ENCODE measurements at regions not wholly inside any gene's neighbourhood (a gene's known extent, or its start where the extent isn't known, plus 50 kb on each side); places are given as distances from the start of the nearest gene placed in this dataset.
A peak's percentile ranks its signal among the peaks of the same experiment; 100 is the strongest.

DNA sequence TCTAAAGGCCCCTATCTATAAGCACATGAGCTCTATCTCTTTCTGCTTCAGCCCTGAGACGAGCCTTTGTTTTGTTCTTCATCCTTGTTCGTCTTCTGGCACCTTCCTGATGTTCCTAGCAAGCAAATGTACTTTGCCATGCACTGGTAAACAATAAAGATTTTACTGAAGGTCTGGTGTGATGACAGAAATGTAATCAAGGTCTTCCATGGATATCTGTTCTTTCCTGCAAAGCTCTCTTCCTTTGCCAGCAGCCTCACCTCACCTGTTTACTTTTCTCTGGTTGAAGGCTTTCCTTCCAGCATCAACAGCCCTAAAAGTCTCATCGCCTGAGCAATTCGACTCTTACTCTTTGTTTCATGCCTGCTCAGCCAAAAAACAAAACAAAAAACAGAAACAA, 330.3 kb downstream of the PCNX1 start:
- Histone ChIP-seq H2AFZ (ENCODE audit: low read length) (no peak overlapping the region), H3K9me2 (ENCODE audit: insufficient read depth, low read length) (no peaks in the 10 kb centered on the region), H3K27ac (ENCODE audit: low read depth, low read length, poor library complexity, severe bottlenecking) (no peak overlapping the region), H3K36me3 (ENCODE audit: insufficient read depth, low read length) (no peaks in the 10 kb centered on the region), H3K9me3 (ENCODE audit: low read length) (no peaks in the 10 kb centered on the region), H3K79me2 (ENCODE audit: insufficient read depth, low read depth, low read length) (no peaks in the 10 kb centered on the region), H3K4me2 (ENCODE audit: low read length) (no peak overlapping the region), H3K4me3 (ENCODE audit: low read depth, low read length, poor library complexity, severe bottlenecking) (no peak overlapping the region), H4K20me1 (ENCODE audit: insufficient read depth, low read length) (no peaks in the 10 kb centered on the region), H3K4me1 (ENCODE audit: insufficient read depth, low read length, poor library complexity, severe bottlenecking) (no peaks in the 10 kb centered on the region)
- POLR2A ChIA-PET, result interaction anchor here (0.6 kb wide), 1 partner anchor 28 kb away, joined by 4 read pairs; no protein-coding TSS in a partner anchor
- intact Hi-C loops (cut with micrococcal nuclease; ENCODE audit: unreplicated experiment), result no loop called here
- no peak for DNase-seq (ENCODE audit: low spot score)
- TF ChIP-seq, protein P1, sequence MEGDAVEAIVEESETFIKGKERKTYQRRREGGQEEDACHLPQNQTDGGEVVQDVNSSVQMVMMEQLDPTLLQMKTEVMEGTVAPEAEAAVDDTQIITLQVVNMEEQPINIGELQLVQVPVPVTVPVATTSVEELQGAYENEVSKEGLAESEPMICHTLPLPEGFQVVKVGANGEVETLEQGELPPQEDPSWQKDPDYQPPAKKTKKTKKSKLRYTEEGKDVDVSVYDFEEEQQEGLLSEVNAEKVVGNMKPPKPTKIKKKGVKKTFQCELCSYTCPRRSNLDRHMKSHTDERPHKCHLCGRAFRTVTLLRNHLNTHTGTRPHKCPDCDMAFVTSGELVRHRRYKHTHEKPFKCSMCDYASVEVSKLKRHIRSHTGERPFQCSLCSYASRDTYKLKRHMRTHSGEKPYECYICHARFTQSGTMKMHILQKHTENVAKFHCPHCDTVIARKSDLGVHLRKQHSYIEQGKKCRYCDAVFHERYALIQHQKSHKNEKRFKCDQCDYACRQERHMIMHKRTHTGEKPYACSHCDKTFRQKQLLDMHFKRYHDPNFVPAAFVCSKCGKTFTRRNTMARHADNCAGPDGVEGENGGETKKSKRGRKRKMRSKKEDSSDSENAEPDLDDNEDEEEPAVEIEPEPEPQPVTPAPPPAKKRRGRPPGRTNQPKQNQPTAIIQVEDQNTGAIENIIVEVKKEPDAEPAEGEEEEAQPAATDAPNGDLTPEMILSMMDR (conservative IDR thresholded peaks at IDR 0.05; ENCODE audit: low read length), result no peak
- no peak for TF ChIP-seq EZH2phosphoT487 (IDR thresholded peaks at IDR 0.05; ENCODE audit: borderline replicate concordance, low read depth, low read length)
- CTCF ChIA-PET (ENCODE audit: unreplicated experiment), result no interaction called here
- BruUV-seq (replicated peaks), result no TSS peak

DNA sequence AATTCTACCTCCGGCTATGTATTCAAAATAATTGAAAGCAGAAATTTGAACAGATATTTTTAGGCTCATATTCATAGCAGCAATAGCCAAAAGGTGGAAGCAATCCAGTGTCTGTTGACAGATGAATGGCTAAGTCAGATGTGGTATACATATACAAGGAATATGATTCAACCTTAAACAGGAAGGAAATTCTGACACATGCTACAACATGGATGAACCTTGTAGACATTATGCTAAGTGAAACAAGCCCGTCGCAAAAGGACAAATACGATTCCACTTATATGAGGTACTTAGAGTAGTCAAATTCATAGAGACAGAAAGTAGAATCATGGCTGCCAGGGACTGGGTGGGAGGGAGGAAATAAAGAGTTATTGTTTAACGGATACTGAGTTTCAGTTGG, 331.6 kb downstream of the PCNX1 start:
- no peaks in the 10 kb centered on the region for H3K4me1 ChIP-seq (ENCODE audit: insufficient read depth, low read length, poor library complexity, severe bottlenecking)
- intact Hi-C loops (cut with micrococcal nuclease; ENCODE audit: unreplicated experiment), result no loop called here
- no TSS peak for BruUV-seq (replicated peaks)
- H3K9me3 ChIP-seq (ENCODE audit: low read length), result no peaks in the 10 kb centered on the region
- H3K9me2 ChIP-seq (ENCODE audit: insufficient read depth, low read length), result no peaks in the 10 kb centered on the region
- DNase-seq (ENCODE audit: low spot score), result no peak
- H3K79me2 ChIP-seq (ENCODE audit: insufficient read depth, low read depth, low read length), result no peaks in the 10 kb centered on the region
- H4K20me1 ChIP-seq (ENCODE audit: insufficient read depth, low read length), result no peaks in the 10 kb centered on the region
- H3K4me2 ChIP-seq (ENCODE audit: low read length), result no peak overlapping the region
- ChIA-PET CTCF (ENCODE audit: unreplicated experiment) (no interaction called here), POLR2A (no interaction called here)
- H2AFZ ChIP-seq (ENCODE audit: low read length), result no peak overlapping the region
- H3K27ac ChIP-seq (ENCODE audit: low read depth, low read length, poor library complexity, severe bottlenecking), result no peak overlapping the region
- no peak overlapping the region for H3K4me3 ChIP-seq (ENCODE audit: low read depth, low read length, poor library complexity, severe bottlenecking)
- H3K36me3 ChIP-seq (ENCODE audit: insufficient read depth, low read length), result no peaks in the 10 kb centered on the region
- no peak for TF ChIP-seq EZH2phosphoT487 (IDR thresholded peaks at IDR 0.05; ENCODE audit: borderline replicate concordance, low read depth, low read length)
- TF ChIP-seq, protein P1 (conservative IDR thresholded peaks at IDR 0.05; ENCODE audit: low read length), result no peak

DNA sequence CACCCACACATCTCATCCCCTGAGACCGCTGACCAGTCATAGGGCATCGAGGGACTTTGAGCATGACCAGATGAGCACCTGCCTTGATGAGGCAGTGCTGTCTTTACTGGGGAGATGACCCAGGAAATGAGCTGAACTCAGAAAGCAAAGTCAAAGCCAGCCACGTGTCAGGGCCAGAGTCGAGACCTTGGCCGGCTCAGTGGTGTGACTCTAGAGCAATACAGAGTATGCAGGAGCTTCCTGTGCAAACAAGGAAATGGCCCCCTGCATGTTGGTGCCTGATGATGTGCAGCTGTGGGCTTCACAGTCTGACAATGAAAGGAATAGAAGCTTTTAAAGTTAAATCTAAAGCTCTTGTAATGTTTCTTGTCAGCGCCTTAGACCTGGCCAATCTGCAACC, 332.9 kb downstream of the PCNX1 start:
- TF ChIP-seq, protein P1 (conservative IDR thresholded peaks at IDR 0.05; ENCODE audit: low read length), result no peak
- TF ChIP-seq EZH2phosphoT487 (IDR thresholded peaks at IDR 0.05; ENCODE audit: borderline replicate concordance, low read depth, low read length), result no peak
- no TSS peak for BruUV-seq (replicated peaks)
- no peaks in the 10 kb centered on the region for H3K9me2 ChIP-seq (ENCODE audit: insufficient read depth, low read length)

More for the DNA sequence above, 332.9 kb downstream of the PCNX1 start:
- peak; percentile 5 for DNase-seq (ENCODE audit: low spot score)
- no peak overlapping the region for H3K4me2 ChIP-seq (ENCODE audit: low read length)
- H4K20me1 ChIP-seq (ENCODE audit: insufficient read depth, low read length), result no peaks in the 10 kb centered on the region
- H3K4me1 ChIP-seq (ENCODE audit: insufficient read depth, low read length, poor library complexity, severe bottlenecking), result no peaks in the 10 kb centered on the region
- ChIA-PET POLR2A (interaction anchor here (0.6 kb wide), 1 partner anchor 1702 kb away, joined by 3 read pairs; no protein-coding TSS in a partner anchor), CTCF (ENCODE audit: unreplicated experiment) (no interaction called here)
- H3K27ac ChIP-seq (ENCODE audit: low read depth, low read length, poor library complexity, severe bottlenecking), result no peak overlapping the region
- intact Hi-C loops (cut with micrococcal nuclease; ENCODE audit: unreplicated experiment), result no loop called here
- no peak overlapping the region for H3K4me3 ChIP-seq (ENCODE audit: low read depth, low read length, poor library complexity, severe bottlenecking)
- H3K36me3 ChIP-seq (ENCODE audit: insufficient read depth, low read length), result no peaks in the 10 kb centered on the region
- H3K79me2 ChIP-seq (ENCODE audit: insufficient read depth, low read depth, low read length), result no peaks in the 10 kb centered on the region
- H2AFZ ChIP-seq (ENCODE audit: low read length), result no peak overlapping the region
- H3K9me3 ChIP-seq (ENCODE audit: low read length), result no peaks in the 10 kb centered on the region
